HG02840 (cell line): ENCODE measurements at regions not wholly inside any gene's neighbourhood (a gene's known extent, or its start where the extent isn't known, plus 50 kb on each side); places are given as distances from the start of the nearest gene placed in this dataset.

Experiments
- ATAC-seq: cut with Tn5 transposase; IDR thresholded peaks from one replicate; pipeline ENCODE4 v1.9.1; 2021; ENCODE audit warnings: mild to moderate bottlenecking, moderate library complexity, moderate number of reproducible peaks; ENCODE audit not compliant: unreplicated experiment, low FRiP score

GRCh38 chr4:137343221-137343620 lies 189.1 kb downstream of the PCDH18 start:
- ATAC-seq: no peak

GRCh38 chr4:137333031-137333430 lies 199.3 kb downstream of the PCDH18 start:
- ATAC-seq: no peak

GRCh38 chr4:137312257-137312656 lies 220.0 kb downstream of the PCDH18 start:
- no peak for ATAC-seq

GRCh38 chr4:137310593-137311490 lies 221.5 kb downstream of the PCDH18 start:
- no peak for ATAC-seq

- ATAC-seq: no peak
Measured at GRCh38 chr4:137310166-137310565, 222.1 kb downstream of the PCDH18 start.

- no peak for ATAC-seq
Measured at GRCh38 chr4:137309424-137309823, 222.9 kb downstream of the PCDH18 start.

GRCh38 chr4:137307806-137308205 lies 224.5 kb downstream of the PCDH18 start:
- ATAC-seq: no peak

- no peak for ATAC-seq
Measured at GRCh38 chr4:137300776-137301175, 231.5 kb downstream of the PCDH18 start.

GRCh38 chr4:137299281-137299680 lies 233.0 kb downstream of the PCDH18 start:
- ATAC-seq: no peak

GRCh38 chr4:137293281-137293680 lies 239.0 kb downstream of the PCDH18 start:
- no peak for ATAC-seq

GRCh38 chr4:137283737-137284136 lies 248.6 kb downstream of the PCDH18 start:
- ATAC-seq: no peak

- ATAC-seq: no peak
Measured at GRCh38 chr4:137278431-137278830, 253.9 kb downstream of the PCDH18 start.

- ATAC-seq: no peak
Measured at GRCh38 chr4:137274404-137274803, 257.9 kb downstream of the PCDH18 start.

GRCh38 chr4:137267024-137267423 lies 265.3 kb downstream of the PCDH18 start:
- no peak for ATAC-seq

- no peak for ATAC-seq
Measured at GRCh38 chr4:137266511-137266910, 265.8 kb downstream of the PCDH18 start.

GRCh38 chr4:137263206-137263605 lies 269.1 kb downstream of the PCDH18 start:
- ATAC-seq: no peak

GRCh38 chr4:137253949-137254348 lies 278.3 kb downstream of the PCDH18 start:
- ATAC-seq: no peak

- ATAC-seq: no peak
Measured at GRCh38 chr4:137249112-137249511, 283.2 kb downstream of the PCDH18 start.

- ATAC-seq: no peak
Measured at GRCh38 chr4:137238456-137239162, 293.7 kb downstream of the PCDH18 start.

GRCh38 chr4:137226900-137227299 lies 305.4 kb downstream of the PCDH18 start:
- ATAC-seq: no peak

- no peak for ATAC-seq
Measured at GRCh38 chr4:137226221-137226620, 306.1 kb downstream of the PCDH18 start.
